ENCODE measurements at regions not wholly inside any gene's neighbourhood (a gene's known extent, or its start where the extent isn't known, plus 50 kb on each side); places are given as distances from the start of the nearest gene placed in this dataset.
"Not testable (repeated sequence)": the region's sequence is repeated elsewhere in the genome, so short reads cannot be mapped to it uniquely, and the experiment has no call there.

DNA sequence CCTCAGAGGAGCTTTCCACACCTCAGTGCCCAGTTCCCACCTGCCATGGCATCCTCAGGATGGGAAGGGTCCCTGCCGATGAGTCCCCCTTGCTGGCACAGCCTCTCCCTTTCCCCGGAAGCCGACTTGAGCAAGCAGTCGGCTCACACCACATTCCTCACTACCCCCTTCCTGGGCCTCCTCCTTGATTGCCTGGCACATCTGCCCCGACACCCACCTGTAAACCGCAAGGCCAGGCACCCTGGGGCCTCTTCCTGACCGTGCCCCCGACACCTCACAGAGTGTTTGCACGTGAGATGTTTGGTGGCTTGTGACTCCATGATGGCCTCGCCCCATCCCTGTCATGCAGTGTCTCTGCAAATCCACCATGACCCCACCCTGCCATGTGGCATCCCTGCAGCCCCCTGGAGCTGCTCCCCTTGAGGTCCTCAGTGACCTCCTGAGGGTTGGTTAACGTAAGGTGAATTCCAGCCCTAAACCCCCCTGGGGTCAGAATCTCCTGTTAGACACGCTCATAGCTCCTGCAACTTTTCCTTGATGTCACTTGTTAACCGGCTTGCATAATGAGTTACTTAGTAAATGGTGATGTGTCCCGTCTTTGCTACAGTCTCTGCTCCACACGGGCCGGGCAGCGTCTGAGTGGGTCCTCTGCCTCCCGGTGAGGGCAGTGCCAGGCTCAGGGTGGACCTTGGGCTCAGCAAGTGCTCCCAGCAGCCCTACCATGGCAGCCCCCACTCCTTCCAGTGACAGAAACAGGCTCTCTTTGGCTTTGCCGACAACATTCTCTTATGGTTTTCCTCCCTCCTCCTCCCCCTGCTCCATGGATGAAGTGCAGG lies 115.9 kb upstream of the FRMD1 start:
- no peak for DNase-seq (ENCODE audit: insufficient read length, low spot score)
- no peak for FAIRE-seq

- FAIRE-seq (no peak), DNase-seq (ENCODE audit: insufficient read length, low spot score) (no peak)
Measured at GRCh38 chr6:168193816-168194721, 115.1 kb upstream of the FRMD1 start.

- FAIRE-seq (no peak), DNase-seq (ENCODE audit: insufficient read length, low spot score) (no peak)
Measured at GRCh38 chr6:168192901-168193815, 114.1 kb upstream of the FRMD1 start.

DNA sequence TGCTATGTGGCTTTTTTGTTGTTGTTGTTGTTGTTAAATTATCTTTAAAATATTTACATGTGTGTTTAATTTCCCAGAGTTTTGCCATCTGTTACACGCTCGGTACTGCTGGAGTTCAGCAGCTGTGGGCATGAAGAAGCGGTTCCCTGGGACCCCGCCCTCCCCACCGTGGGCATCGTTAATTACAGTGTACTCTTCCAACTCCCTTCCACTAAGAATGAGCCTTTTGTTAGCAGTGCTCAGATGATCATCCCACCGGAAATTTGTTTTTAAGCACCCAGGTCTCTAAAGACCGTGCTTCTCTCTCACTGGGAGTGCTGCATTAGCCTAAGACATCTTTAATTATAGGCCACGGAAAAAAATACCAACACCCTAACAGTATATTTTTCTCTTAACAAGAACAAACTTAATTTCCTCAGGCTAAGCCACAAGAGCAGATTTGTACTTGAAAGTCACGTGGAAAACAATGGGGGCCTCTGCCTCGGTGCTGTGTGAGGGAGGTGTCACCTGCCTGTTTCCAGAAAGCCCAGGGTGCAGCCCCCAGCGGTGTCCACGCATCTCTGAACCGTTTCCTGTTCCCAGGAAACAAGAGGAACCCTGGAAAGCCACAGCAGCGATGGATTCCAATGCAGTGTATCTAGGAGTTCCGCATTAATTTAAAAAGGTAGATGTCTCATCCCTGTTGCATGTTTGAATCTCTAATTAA lies 113.3 kb upstream of the FRMD1 start:
- no peak for FAIRE-seq
- no peak for DNase-seq (ENCODE audit: insufficient read length, low spot score)

DNA sequence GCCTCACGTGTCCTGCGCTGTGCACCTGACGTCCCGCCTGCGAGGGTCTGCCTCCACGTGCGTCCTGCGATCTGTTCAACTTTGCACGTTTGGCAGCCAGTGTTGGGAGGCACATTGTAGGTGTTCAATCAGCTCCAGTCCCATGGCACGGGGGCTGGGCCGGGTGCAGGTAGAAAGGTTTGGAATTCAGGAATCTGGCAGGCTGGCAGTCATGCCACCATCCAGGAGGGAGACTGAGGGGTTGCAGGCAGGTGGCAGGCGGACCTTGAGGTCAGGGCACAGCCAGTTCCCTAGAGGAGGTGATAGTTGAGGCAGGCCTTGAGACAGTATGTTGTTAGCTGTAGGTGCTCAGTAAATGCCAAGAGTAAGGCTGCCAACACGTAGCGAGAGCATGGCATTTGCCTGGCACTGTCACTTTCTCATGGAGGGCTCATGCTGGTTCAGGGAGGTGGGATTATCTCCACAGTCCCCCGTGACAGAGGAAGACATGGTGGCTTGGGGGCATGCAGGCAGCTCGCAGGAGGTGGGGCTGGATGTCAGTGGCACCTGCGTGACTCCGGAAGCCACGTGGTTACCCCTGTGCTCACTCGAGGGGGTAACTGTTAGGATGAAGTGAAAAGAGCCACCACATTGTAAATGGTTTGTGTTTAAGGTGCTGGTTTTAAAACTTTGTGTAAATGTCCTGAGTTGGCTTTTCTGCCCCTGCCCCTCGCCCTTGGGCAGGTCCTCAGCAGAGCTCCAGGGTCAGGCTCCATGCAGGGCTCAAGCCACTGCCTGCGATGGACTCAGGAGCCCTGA lies 111.8 kb upstream of the FRMD1 start:
- FAIRE-seq (no peak), DNase-seq (ENCODE audit: insufficient read length, low spot score) (no peak)

GRCh38 chr6:168190014-168190405 lies 111.0 kb upstream of the FRMD1 start:
- no peak for DNase-seq (ENCODE audit: insufficient read length, low spot score)
- no peak for FAIRE-seq

DNA sequence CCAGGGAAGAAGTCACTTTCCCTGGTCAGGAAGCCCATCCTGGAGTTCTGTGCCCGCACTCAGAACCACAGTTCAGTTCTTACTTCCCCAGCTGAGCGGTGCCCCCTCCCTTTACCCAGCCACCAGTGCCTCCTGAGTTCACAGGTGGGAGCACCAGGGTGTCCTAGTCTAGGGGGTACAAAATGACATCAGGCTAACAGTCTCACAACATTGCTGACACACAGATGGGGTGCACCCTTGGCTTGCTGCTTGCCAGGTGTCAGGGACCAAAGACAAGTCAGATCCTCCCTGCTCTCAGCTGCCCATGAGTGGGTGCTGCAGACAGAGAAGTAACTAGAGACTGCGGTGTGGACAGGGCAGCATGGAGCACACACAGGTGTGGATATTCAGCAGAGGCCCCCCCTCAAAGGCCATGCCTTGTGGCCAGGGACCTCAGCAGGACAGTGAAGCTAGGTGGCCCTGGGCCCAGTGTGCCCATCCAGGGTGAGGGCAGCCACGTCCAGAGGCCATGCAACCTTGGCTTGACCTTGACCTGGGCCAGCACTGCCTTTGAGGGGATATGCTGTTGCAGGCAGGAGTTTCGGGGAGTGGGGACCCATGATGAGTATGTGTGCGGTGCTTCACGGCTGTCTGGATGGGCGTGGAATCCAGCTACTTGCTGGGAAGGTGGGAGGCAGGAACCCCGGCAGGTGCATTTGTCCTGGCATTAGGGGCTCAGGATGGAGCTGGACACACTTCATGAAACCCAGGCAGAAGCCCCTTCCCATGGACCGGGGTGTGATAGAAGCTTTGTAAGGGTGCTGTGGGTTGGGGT lies 110.4 kb upstream of the FRMD1 start:
- FAIRE-seq = no peak

DNA sequence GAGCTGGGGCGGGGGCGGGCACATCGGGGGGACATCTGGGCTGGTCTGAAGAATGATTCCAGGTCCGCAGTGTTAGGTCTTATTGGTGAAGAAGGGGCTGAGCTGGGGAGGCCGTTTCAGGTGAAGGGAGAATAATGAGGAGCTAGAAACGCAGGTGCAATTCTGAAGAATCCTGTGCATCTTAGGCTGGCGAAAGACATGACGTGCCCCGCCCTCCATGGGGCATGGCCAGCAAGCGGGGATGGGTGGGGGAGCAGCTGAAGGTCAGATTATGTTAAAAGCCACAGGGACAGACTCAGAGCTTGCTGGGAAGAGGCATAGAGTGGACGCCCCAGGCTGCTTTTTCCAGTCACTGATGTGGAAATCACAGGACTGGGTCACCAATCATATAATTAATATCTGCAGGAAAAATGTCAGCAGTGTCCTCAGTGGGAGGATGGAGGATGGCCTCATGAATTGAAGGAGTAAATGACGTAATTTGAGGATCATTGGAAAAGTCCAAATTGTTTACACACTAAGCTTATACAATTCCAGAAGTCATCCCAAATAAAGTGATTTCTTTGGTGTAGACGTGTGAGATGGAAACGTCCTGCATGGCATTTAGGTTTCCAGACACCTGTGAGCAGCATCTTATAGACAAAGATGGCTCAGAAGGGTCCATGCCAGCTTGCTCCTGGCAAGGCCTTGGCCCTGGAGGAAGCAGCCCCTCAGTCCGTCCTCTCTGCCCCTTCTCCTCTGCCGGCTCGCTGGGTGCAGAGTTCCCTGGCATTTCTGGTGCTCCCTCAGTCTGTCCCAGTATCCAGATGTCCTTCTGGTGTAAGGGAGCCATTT lies 109.6 kb upstream of the FRMD1 start:
- no peak for DNase-seq (ENCODE audit: insufficient read length, low spot score)
- FAIRE-seq = no peak

More for the DNA sequence above, 110.4 kb upstream of the FRMD1 start:
- no peak for DNase-seq (ENCODE audit: insufficient read length, low spot score)

GRCh38 chr6:168186438-168186837 lies 107.4 kb upstream of the FRMD1 start:
- DNase-seq (ENCODE audit: insufficient read length, low spot score) (no peak), FAIRE-seq (no peak)

DNA sequence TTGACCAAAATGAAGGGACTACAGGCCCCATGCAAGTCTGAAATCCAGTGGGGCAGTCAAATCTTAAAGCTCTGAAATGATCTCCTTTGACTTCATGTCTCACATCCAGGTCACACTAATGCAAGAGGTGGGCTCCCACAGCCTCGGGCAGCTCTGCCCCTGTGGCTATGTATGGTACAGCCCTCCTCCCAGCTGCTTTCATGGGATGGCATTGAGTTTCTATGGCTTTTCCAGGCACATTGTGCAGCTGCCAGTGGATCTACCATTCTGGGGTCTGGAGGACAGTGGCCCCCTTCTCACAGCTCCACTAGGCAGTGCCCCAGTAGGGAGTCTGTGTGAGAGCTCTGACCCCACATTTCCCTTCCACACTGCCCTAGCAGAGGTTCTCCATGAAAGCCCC lies 107.0 kb upstream of the FRMD1 start:
- not testable (repeated sequence) for FAIRE-seq; DNase-seq (ENCODE audit: insufficient read length, low spot score)

DNA sequence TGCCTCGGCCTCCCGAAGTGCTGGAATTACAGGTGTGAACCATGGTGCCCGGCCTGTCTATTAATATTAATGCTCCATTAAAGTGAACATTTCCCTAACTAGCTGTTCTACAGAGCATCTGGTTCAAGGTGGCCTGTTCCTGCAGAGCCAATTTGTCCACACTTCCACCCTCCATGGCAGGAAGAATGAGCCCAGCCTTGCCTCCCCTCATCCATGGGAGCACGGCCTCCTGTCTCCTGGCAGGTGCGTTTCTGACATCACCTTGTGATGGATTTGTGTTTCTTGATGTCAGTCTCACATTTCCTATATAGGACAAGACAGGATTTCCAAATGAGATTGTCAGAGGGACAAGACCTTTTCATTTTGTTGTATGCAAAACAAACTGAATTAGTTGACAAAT lies 105.7 kb upstream of the FRMD1 start:
- DNase-seq (ENCODE audit: insufficient read length, low spot score) (no peak), FAIRE-seq (no peak)

GRCh38 chr6:168183613-168183970 lies 104.6 kb upstream of the FRMD1 start:
- FAIRE-seq = no peak
- no peak for DNase-seq (ENCODE audit: insufficient read length, low spot score)

DNA sequence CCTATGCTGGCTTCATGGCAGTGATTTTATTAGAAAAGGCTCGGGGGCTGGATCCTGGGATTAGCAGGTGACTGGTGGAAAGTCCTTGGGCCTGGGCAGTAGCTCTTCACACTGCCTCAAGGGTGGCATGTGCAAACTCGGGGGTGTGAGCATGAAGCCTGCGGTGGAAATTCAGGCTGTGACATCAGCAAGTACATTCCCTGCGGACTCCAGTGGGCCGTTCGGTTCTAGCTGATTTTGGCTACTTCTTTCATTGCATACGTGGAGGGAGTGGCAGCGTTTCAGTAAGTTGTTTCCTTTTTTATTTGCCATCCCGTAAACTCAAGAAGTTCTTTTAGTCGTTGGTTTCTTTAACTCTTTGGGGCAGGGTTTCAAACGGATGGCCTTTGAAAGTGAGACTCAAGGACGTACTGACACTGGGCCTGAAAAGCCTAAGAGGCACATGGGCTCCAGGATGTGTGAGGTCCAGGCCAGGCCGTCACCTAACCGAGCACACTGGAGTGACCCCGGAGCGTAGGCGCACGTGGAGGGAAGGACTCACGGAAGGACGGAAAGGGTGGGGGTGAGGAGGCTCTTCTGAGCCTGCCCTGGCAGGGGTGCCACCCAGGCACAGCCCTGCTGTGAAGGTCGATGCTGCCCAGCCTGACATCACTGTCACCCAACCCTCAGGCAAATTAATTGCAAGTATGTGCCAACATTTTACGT lies 104.0 kb upstream of the FRMD1 start:
- DNase-seq (ENCODE audit: insufficient read length, low spot score) (no peak), FAIRE-seq (no peak)

- no peak for DNase-seq (ENCODE audit: insufficient read length, low spot score)
- FAIRE-seq = no peak
Measured at GRCh38 chr6:168182366-168182765, 103.4 kb upstream of the FRMD1 start.

DNA sequence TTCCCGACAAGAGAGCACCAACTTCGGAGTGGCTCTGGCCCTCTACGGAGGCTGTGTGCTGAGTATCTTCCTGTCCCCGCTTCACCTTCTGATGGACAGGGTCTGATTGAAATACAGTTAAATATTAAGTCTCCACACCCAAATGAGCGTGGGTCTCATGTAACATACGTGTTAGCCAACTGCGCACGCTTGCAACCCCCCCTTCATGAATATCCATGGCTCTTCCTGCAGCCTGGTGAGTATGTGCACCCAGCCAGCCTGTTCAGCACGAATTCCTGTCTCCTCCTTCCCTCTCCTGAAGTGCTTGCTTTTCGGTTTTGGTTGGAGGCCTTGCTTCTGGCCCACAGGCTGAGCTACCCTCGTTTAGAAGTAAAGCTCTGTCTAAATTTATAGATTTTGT lies 102.9 kb upstream of the FRMD1 start:
- no peak for FAIRE-seq

DNA sequence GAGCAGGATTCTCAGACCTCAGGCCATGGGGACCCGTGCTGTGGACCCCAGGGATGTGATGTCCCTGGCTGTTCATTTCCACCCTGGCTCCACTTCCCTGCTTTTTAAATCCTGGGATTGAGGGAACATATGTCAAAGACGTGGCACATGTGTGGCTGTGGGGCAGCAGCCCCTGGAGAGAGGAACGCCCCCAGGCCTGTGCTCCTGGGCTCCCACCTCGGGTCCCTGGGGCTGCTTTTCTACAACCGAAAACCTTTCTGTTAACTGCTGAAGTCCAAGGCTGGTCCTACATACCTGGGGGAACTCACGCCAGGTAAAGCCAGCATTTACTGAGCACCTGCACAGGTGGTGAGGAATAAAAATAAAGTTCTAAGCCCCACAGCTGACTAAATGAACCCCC lies 102.3 kb upstream of the FRMD1 start:
- DNase-seq (ENCODE audit: insufficient read length, low spot score) (no peak), FAIRE-seq (no peak)

More for the DNA sequence above, 102.9 kb upstream of the FRMD1 start:
- DNase-seq (ENCODE audit: insufficient read length, low spot score) = no peak

DNA sequence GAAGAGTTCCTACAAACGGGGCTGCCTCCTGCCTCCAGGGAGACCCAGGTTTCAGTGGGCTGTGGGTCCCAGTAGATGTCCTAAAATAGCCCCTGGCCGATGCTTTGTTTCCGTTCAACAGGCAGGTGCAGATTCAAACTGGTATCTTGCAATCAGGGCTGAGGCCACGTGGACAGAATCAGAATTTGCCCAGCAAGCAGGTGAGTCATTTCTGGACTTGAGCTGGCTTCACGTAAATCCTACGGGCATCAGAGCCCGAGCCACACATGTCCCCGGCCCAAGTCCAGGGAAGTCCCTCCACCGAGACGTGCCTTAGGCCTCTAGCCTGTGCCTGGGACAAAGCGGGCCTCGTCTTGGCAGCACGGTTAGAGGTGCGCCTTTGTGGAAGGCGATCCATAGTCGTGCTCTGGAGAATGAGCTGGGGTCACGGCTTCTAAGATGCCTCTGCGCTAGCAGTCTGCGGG lies 101.6 kb upstream of the FRMD1 start:
- no peak for FAIRE-seq
- DNase-seq (ENCODE audit: insufficient read length, low spot score) = no peak

All from HTR-8/SVneo (cell line).